IgD-negative memory B cell (primary cell): ENCODE measurements at regions not wholly inside any gene's neighbourhood (a gene's known extent, or its start where the extent isn't known, plus 50 kb on each side); places are given as distances from the start of the nearest gene placed in this dataset.

ENCODE experiments used
- H3K27ac Mint-ChIP-seq, 3 donors: one replicate each; pipeline ENCODE4 v1.8.0; 2020 to 2022; ENCODE audit warnings: mild to moderate bottlenecking in 3 of 3, mixed read lengths in 3 of 3, moderate library complexity in 1 of 3
- H3K27me3 Mint-ChIP-seq: one replicate; pipeline ENCODE4 v1.8.0; 2021; ENCODE audit warnings: mixed read lengths
- H3K36me3 Mint-ChIP-seq: one replicate; pipeline ENCODE4 v1.8.0; 2020; ENCODE audit warnings: mild to moderate bottlenecking, mixed read lengths
- H3K4me1 Mint-ChIP-seq, 3 donors: one replicate each; pipeline ENCODE4 v1.8.0; 2020 to 2022; ENCODE audit warnings: mixed read lengths in 3 of 3, mild to moderate bottlenecking in 1 of 3
- H3K4me3 Mint-ChIP-seq, 4 donors: one replicate each; pipeline ENCODE4 v1.8.0; 2020 to 2022; ENCODE audit warnings: mild to moderate bottlenecking in 4 of 4, mixed read lengths in 4 of 4, moderate library complexity in 3 of 4
- H3K9me3 Mint-ChIP-seq, 3 donors: one replicate each; pipeline ENCODE4 v1.8.0; 2020 to 2021; ENCODE audit warnings: mixed read lengths in 3 of 3, mild to moderate bottlenecking in 1 of 3

DNA sequence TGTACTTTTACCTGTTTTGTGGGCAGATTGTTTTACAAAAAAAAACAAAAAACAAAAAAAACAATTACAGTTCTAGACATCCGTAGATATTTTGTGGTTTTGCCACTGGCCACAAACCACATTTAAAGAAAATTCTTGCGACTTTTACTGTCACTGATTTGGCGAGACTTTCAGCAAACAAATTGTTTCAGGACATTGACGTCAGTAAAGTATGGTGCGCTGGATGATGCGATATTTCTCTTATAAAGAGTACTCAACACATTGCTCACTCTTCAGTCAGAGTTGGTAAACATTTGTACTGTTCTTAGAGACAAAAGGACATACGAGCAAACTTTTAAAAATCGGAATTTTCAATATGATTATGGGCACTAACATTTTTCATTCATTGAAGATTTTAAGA is 229.8 kb downstream of the HAO1 start:
- Mint-ChIP-seq H3K9me3 (peaks cover 0 to 2% (median 0%) of the 10 kb centered on the region in 3 donors), H3K4me1 (no peaks in the 10 kb centered on the region)

DNA sequence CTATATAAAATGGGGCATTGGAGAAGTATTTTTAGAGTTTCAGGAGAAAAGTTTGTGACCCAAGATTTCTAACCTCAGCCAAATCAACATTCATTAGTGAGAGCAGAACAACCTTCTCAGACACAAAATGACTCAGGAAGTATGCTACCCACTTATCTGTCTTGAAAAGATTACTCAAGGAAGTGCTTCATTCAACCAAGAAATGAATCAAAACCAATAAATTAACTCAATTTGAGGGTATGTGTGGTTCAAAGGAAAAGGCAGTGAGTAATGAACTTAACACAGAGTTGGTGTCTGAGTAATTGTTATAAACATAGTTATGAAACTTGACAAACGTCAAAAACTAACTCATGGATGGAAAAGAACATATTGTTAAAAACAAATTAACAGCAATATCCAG is 227.6 kb downstream of the HAO1 start:
- Mint-ChIP-seq H3K36me3 (no peaks in the 10 kb centered on the region), H3K9me3 (no peaks in the 10 kb centered on the region), H3K4me3 (no peak overlapping the region), H3K27me3 (no peaks in the 10 kb centered on the region), H3K4me1 (no peaks in the 10 kb centered on the region), H3K27ac (no peak overlapping the region)

More for the DNA sequence above, 229.8 kb downstream of the HAO1 start:
- Mint-ChIP-seq H3K36me3 (no peaks in the 10 kb centered on the region), H3K27ac (no peak overlapping the region), H3K27me3 (no peaks in the 10 kb centered on the region), H3K4me3 (no peak overlapping the region)

DNA sequence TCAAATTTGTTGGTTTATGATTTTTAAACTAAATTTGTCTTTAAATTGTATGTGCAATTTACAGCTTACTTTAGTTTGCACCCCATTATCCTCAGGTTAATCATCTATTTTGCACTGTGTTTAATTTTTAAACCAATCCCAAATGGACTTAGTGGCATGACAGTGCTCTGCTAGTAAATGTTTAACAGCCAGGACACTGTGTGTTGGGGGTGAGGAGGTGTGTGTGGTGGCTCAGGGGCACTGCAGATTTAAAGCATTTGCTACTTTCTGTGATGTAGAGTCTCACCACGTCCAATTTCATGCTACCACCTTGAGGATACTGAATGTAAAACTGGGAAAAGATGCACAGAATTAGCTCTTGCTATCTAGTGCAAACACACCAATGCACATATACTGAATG is 225.7 kb downstream of the HAO1 start:
- H3K36me3 Mint-ChIP-seq, result no peaks in the 10 kb centered on the region
- H3K9me3 Mint-ChIP-seq, result peaks cover 0 to 5% (median 2%) of the 10 kb centered on the region in 3 donors
- H3K4me1 Mint-ChIP-seq, result no peaks in the 10 kb centered on the region
- no peaks in the 10 kb centered on the region for H3K27me3 Mint-ChIP-seq
- H3K4me3 Mint-ChIP-seq, result no peak overlapping the region
- H3K27ac Mint-ChIP-seq, result no peak overlapping the region

- Mint-ChIP-seq H3K9me3 (peaks cover 0 to 5% (median 2%) of the 10 kb centered on the region in 3 donors), H3K4me1 (no peaks in the 10 kb centered on the region), H3K36me3 (no peaks in the 10 kb centered on the region), H3K4me3 (no peak overlapping the region), H3K27ac (no peak overlapping the region), H3K27me3 (no peaks in the 10 kb centered on the region)
These were observed 223.8 kb downstream of the HAO1 start for GRCh38 chr20:7716286-7716972.

DNA sequence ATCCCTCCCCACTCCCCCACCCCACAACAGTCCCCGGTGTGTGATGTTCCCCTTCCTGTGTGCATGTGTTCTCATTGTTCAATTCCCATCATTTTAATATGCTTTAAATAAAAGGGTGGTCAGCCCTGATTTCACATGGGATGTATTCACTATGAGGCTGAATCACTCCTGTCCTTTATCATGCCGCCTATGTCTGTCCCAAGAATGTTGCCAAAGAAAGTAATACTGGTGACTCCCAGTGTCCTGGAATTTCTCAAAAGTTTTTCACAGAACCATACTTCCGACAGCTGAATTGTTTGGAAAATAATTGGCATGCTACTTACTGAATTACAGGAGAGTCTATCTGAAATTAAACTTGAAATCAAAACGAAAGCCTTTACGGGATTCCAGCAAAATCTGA is 217.7 kb downstream of the HAO1 start:
- Mint-ChIP-seq H3K36me3 (no peaks in the 10 kb centered on the region), H3K9me3 (peaks cover 0 to 7% (median 2%) of the 10 kb centered on the region in 3 donors), H3K4me3 (no peak overlapping the region), H3K27ac (no peak overlapping the region), H3K27me3 (no peaks in the 10 kb centered on the region), H3K4me1 (no peaks in the 10 kb centered on the region)

- Mint-ChIP-seq H3K36me3 (no peaks in the 10 kb centered on the region), H3K27me3 (no peaks in the 10 kb centered on the region), H3K27ac (no peak overlapping the region), H3K4me1 (no peaks in the 10 kb centered on the region), H3K9me3 (peaks cover 2 to 7% (median 2%) of the 10 kb centered on the region in 3 donors), H3K4me3 (no peak overlapping the region)
These were observed 217.0 kb downstream of the HAO1 start for GRCh38 chr20:7723284-7723683.

DNA sequence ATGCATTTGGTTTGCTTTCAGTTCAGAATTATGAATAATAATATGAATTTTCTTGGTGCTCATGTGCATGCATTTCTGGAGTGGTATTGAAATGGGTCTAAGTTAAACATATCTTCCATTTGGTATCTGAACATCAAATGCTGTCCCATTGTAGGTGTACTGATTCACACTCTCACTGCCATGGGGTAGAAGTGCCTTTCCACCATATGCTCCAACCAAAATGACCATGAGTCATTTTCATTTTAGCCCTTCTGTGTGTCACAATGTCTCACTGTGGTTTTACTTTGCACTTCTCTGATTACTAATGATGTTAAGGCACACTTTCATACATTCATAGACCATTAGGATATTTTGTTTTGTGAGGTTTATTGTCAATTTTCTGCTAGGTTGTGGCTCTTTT is 211.9 kb downstream of the HAO1 start:
- Mint-ChIP-seq H3K27me3 (no peaks in the 10 kb centered on the region), H3K9me3 (peaks cover 0 to 6% (median 2%) of the 10 kb centered on the region in 3 donors), H3K27ac (no peak overlapping the region), H3K36me3 (no peaks in the 10 kb centered on the region), H3K4me3 (no peak overlapping the region), H3K4me1 (no peaks in the 10 kb centered on the region)

DNA sequence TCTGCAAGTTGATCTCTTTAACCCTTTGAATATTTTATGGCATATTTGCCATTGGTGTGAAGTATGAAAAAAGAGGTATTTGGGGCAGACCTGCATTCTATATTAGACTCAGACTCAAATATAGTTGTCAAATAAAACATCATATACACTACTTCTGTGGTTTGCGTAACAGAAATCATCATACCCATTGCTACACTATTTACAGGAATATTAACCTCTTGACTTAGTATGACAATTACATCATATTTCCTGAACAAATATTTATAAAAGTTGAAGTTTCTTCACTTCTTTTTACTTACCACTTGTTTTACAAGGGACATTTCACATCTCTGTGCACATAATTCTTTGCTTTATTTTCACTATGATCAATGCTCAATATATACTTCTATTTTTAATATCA is 206.0 kb downstream of the HAO1 start:
- H3K9me3 Mint-ChIP-seq, result peaks cover 0 to 6% (median 0%) of the 10 kb centered on the region in 3 donors
- H3K27me3 Mint-ChIP-seq, result peaks cover 1% of the 10 kb centered on the region
- no peak overlapping the region for H3K27ac Mint-ChIP-seq
- no peaks in the 10 kb centered on the region for H3K4me1 Mint-ChIP-seq
- no peak overlapping the region for H3K4me3 Mint-ChIP-seq
- H3K36me3 Mint-ChIP-seq, result no peaks in the 10 kb centered on the region

DNA sequence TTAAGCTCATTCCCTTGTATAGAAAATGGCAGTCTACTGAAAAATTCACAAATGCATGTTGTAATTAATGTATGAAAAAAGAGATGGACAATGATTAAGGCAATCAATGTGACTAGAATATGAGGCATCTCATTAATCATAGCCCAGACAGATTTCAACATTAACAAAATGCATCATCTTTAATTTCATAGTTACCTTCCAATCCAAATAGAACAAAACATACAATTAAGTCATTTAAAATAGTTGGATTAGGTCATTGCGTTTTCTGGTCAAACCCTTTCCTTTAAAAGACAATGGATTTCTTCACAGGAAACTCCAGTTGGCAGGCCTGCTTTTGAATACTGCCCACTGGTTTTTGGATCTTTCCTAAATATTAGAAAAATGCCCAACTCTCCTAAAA is 203.9 kb downstream of the HAO1 start:
- H3K9me3 Mint-ChIP-seq, result peaks cover 0 to 6% (median 0%) of the 10 kb centered on the region in 3 donors
- no peak overlapping the region for H3K4me3 Mint-ChIP-seq
- no peaks in the 10 kb centered on the region for H3K4me1 Mint-ChIP-seq
- no peaks in the 10 kb centered on the region for H3K36me3 Mint-ChIP-seq
- H3K27ac Mint-ChIP-seq, result no peak overlapping the region
- peaks cover 1% of the 10 kb centered on the region for H3K27me3 Mint-ChIP-seq

DNA sequence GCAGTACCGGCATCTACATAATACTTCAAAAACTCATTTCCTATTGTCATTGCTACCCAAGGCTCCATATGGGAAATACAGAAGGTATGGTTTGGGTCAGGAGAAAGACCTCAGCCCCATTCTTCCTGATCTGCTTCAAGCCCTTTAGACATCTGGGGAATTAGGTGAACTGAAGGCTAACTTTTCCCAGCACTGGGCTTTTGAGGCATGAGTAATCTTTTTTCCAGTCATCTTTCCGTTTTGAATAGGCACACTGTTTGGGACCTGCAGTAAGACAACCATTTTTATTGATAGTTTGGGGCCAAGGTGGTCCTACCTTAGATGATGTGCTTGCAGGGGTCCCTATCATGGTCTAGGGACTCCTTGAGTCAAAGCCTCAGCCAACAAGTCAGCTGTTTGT is 198.4 kb downstream of the HAO1 start:
- Mint-ChIP-seq H3K27ac (no peak overlapping the region), H3K27me3 (peaks cover 1% of the 10 kb centered on the region), H3K4me3 (no peak overlapping the region), H3K36me3 (no peaks in the 10 kb centered on the region), H3K9me3 (peaks cover 0 to 3% (median 0%) of the 10 kb centered on the region in 3 donors), H3K4me1 (no peaks in the 10 kb centered on the region)

GRCh38 chr20:7742479-7742878 is 197.8 kb downstream of the HAO1 start:
- Mint-ChIP-seq H3K27me3 (peaks cover 1% of the 10 kb centered on the region), H3K36me3 (no peaks in the 10 kb centered on the region), H3K4me1 (no peaks in the 10 kb centered on the region), H3K9me3 (peaks cover 0 to 3% (median 0%) of the 10 kb centered on the region in 3 donors), H3K4me3 (no peak overlapping the region), H3K27ac (no peak overlapping the region)

GRCh38 chr20:7744411-7744810 is 195.8 kb downstream of the HAO1 start:
- Mint-ChIP-seq H3K36me3 (no peaks in the 10 kb centered on the region), H3K4me3 (no peak overlapping the region), H3K27me3 (no peaks in the 10 kb centered on the region), H3K27ac (no peak overlapping the region), H3K9me3 (peaks cover 0 to 3% (median 0%) of the 10 kb centered on the region in 3 donors), H3K4me1 (no peaks in the 10 kb centered on the region)

GRCh38 chr20:7748624-7749023 is 191.6 kb downstream of the HAO1 start:
- peaks cover 0 to 3% (median 0%) of the 10 kb centered on the region in 3 donors for H3K9me3 Mint-ChIP-seq
- H3K4me1 Mint-ChIP-seq, result no peaks in the 10 kb centered on the region
- H3K4me3 Mint-ChIP-seq, result no peak overlapping the region
- no peak overlapping the region for H3K27ac Mint-ChIP-seq
- no peaks in the 10 kb centered on the region for H3K27me3 Mint-ChIP-seq
- no peaks in the 10 kb centered on the region for H3K36me3 Mint-ChIP-seq

DNA sequence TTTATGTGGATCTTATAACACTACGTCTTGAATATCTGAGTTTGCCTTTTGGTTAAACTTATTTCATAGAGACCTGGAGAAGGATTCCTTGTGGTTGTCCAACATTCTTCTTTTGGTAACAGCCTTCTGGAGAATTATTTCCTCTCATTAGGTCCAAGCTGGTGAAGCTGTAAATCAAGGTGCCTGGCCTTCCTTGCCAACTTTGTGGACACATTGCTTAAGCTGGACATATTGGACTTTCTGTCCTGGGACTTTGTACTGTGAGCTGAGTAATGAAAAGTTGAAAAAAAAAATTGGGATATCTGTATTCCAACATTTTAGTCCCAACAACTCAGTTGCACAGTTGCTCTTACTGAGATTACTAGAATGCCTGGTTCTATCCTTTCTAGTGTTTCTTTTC is 186.2 kb downstream of the HAO1 start:
- peaks cover 0 to 4% (median 0%) of the 10 kb centered on the region in 3 donors for H3K9me3 Mint-ChIP-seq
- no peaks in the 10 kb centered on the region for H3K4me1 Mint-ChIP-seq
- no peak overlapping the region for H3K27ac Mint-ChIP-seq
- no peaks in the 10 kb centered on the region for H3K27me3 Mint-ChIP-seq
- H3K36me3 Mint-ChIP-seq, result no peaks in the 10 kb centered on the region
- no peak overlapping the region for H3K4me3 Mint-ChIP-seq

- H3K27ac Mint-ChIP-seq, result no peak overlapping the region
- H3K36me3 Mint-ChIP-seq, result no peaks in the 10 kb centered on the region
- no peak overlapping the region for H3K4me3 Mint-ChIP-seq
- H3K9me3 Mint-ChIP-seq, result peaks cover 0 to 4% (median 1%) of the 10 kb centered on the region in 3 donors
- H3K27me3 Mint-ChIP-seq, result no peaks in the 10 kb centered on the region
- H3K4me1 Mint-ChIP-seq, result no peaks in the 10 kb centered on the region
These were observed 181.9 kb downstream of the HAO1 start for GRCh38 chr20:7758406-7758805.

DNA sequence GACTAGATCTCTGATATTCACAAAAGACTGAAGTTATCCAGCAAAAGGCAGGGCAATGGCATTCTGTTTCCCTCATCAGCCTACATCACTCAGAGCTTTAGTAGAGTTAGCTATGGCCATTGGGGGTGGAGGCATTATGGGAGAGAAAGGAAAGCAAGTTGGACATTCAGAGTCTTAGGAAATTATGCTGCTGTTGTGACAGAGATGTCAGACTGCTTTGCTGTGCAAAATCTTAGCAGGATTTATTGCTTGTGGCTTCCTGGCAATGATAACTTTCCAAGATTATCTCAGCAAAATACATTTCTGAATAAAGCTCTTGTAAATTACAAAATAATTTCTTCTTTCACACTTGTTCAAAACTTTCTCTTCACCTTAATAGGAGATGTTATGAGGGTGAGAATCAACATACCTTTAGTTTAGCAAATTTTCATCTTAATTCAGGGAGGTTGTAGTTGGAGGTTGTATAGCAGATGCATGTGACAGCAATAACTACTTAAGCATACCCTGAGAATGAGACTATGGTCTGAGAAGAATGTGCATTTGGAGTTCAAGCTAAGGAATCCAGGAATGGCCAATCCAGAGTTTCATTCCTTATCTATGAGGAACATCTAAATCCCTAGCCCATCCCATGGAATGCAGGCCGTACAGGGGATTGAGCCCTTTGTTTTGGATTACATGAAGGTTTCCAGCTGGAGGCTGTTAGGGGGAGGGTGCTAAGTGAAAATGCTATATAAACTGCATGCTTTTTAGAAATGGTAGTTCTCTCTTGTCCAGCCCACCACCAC is 179.8 kb downstream of the HAO1 start:
- H3K27me3 Mint-ChIP-seq, result no peaks in the 10 kb centered on the region
- H3K9me3 Mint-ChIP-seq, result peaks cover 0 to 4% (median 3%) of the 10 kb centered on the region in 3 donors
- peaks cover 0 to 4% (median 2%) of the 10 kb centered on the region in 3 donors for H3K4me1 Mint-ChIP-seq
- H3K4me3 Mint-ChIP-seq, result no peak overlapping the region
- H3K27ac Mint-ChIP-seq, result no peak overlapping the region
- no peaks in the 10 kb centered on the region for H3K36me3 Mint-ChIP-seq
